Naive thymus-derived CD8-positive, alpha-beta T cell (primary cell): ENCODE measurements at regions not wholly inside any gene's neighbourhood (a gene's known extent, or its start where the extent isn't known, plus 50 kb on each side); places are given as distances from the start of the nearest gene placed in this dataset.
"Not testable (repeated sequence)": the region's sequence is repeated elsewhere in the genome, so short reads cannot be mapped to it uniquely, and the experiment has no call there.

ENCODE experiments used
- ATAC-seq, 2 donors: fragments of 150-1000 bp; cut with Tn5 transposase in 1 of 2; sonication (Bioruptor Pico), chemical (Tn5 transposase) in 1 of 2; 1 replicate in 1 of 2; 2 replicates in 1 of 2; pipeline ENCODE4 v1.10.0; 2021; ENCODE audit warnings: mild to moderate bottlenecking in 2 of 2, moderate library complexity in 2 of 2
- POLR2A ChIA-PET: fragments of 350-600 bp; sonication (Branson Sonifier 250); formaldehyde crosslinking; loops from one replicate; lab custom pipeline; 2021; ENCODE audit warnings: antibody characterized with exemption; lab: Charles Lee
- DNase-seq, 10 donors: peaks; one replicate each; pipeline versions ENCODE4 v3.0.0 to v3.0.0-alpha.2; 2020 to 2022
- H3K27ac Mint-ChIP-seq, 10 donors: one replicate each; pipeline ENCODE4 v1.8.0; 2020 to 2022; ENCODE audit warnings: mild to moderate bottlenecking in 10 of 10, mixed read lengths in 10 of 10, moderate library complexity in 4 of 10, inconsistent platforms in 1 of 10
- H3K27me3 Mint-ChIP-seq, 5 donors: one replicate each; pipeline ENCODE4 v1.8.0; 2021 to 2022; ENCODE audit warnings: mixed read lengths in 5 of 5
- H3K36me3 Mint-ChIP-seq, 3 donors: one replicate each; pipeline ENCODE4 v1.8.0; 2020 to 2022; ENCODE audit warnings: mixed read lengths in 3 of 3, mild to moderate bottlenecking in 2 of 3, inconsistent platforms in 1 of 3
- H3K4me1 Mint-ChIP-seq, 4 donors: one replicate each; pipeline ENCODE4 v1.8.0; 2021 to 2022; ENCODE audit warnings: mixed read lengths in 4 of 4
- H3K4me3 Mint-ChIP-seq, 10 donors: one replicate each; pipeline ENCODE4 v1.8.0; 2020 to 2022; ENCODE audit warnings: mild to moderate bottlenecking in 10 of 10, mixed read lengths in 10 of 10, moderate library complexity in 6 of 10, inconsistent platforms in 1 of 10
- H3K9me3 Mint-ChIP-seq, 9 donors: one replicate each; pipeline ENCODE4 v1.8.0; 2020 to 2022; ENCODE audit warnings: mixed read lengths in 9 of 9, mild to moderate bottlenecking in 3 of 9, inconsistent platforms in 1 of 9, moderate library complexity in 1 of 9

- DNase-seq (no peak), ATAC-seq (no peak)
- Mint-ChIP-seq H3K4me1 (no peaks in the 10 kb centered on the region), H3K36me3 (no peaks in the 10 kb centered on the region), H3K27ac (no peak overlapping the region), H3K4me3 (no peak overlapping the region), H3K9me3 (peaks cover 0 to 14% (median 0%) of the 10 kb centered on the region in 9 donors), H3K27me3 (peaks cover 0 to 13% (median 0%) of the 10 kb centered on the region in 5 donors)
- POLR2A ChIA-PET, result no interaction called here
Observed at GRCh38 chr11:96579656-96580055, 189.8 kb downstream of the JRKL start.

- no peaks in the 10 kb centered on the region for H3K36me3 Mint-ChIP-seq
- ATAC-seq (no peak), DNase-seq (no peak)
- H3K27me3 Mint-ChIP-seq, result peaks cover 0 to 13% (median 0%) of the 10 kb centered on the region in 5 donors
- no peaks in the 10 kb centered on the region for H3K4me1 Mint-ChIP-seq
- peaks cover 0 to 16% (median 0%) of the 10 kb centered on the region in 9 donors for H3K9me3 Mint-ChIP-seq
- no peak overlapping the region for H3K27ac Mint-ChIP-seq
- POLR2A ChIA-PET, result no interaction called here
- no peak overlapping the region for H3K4me3 Mint-ChIP-seq
Observed at GRCh38 chr11:96580476-96581040, 190.7 kb downstream of the JRKL start.

- not testable (repeated sequence) for H3K27ac Mint-ChIP-seq
- peaks cover 0 to 28% (median 0%) of the 10 kb centered on the region in 9 donors for H3K9me3 Mint-ChIP-seq
Observed at GRCh38 chr11:96585944-96586880, 196.4 kb downstream of the JRKL start.

GRCh38 chr11:96588793-96589192 is 199.0 kb downstream of the JRKL start:
- H3K4me3 Mint-ChIP-seq, DNase-seq, ATAC-seq, H3K4me1 Mint-ChIP-seq, POLR2A ChIA-PET, H3K36me3 Mint-ChIP-seq, H3K27ac Mint-ChIP-seq: not testable (repeated sequence)
- peaks cover 0 to 19% (median 1%) of the 10 kb centered on the region in 5 donors for H3K27me3 Mint-ChIP-seq
- peaks cover 0 to 23% (median 0%) of the 10 kb centered on the region in 9 donors for H3K9me3 Mint-ChIP-seq

More at GRCh38 chr11:96585944-96586880, 196.4 kb downstream of the JRKL start:
- POLR2A ChIA-PET, H3K4me1 Mint-ChIP-seq, ATAC-seq, H3K36me3 Mint-ChIP-seq, H3K4me3 Mint-ChIP-seq, DNase-seq: not testable (repeated sequence)
- H3K27me3 Mint-ChIP-seq, result peaks cover 0 to 17% (median 2%) of the 10 kb centered on the region in 5 donors

- POLR2A ChIA-PET, result no interaction called here
- no peak overlapping the region for H3K4me3 Mint-ChIP-seq
- ATAC-seq, result no peak
Observed at GRCh38 chr11:96595011-96595410, 205.2 kb downstream of the JRKL start.

GRCh38 chr11:96607864-96608558 is 218.2 kb downstream of the JRKL start:
- no peaks in the 10 kb centered on the region for H3K36me3 Mint-ChIP-seq
- H3K9me3 Mint-ChIP-seq, result peaks cover 0 to 10% (median 0%) of the 10 kb centered on the region in 9 donors
- no peak overlapping the region for H3K4me3 Mint-ChIP-seq
- ATAC-seq (no peak), DNase-seq (no peak)
- H3K27me3 Mint-ChIP-seq, result no peaks in the 10 kb centered on the region
- POLR2A ChIA-PET, result no interaction called here
- no peak overlapping the region for H3K27ac Mint-ChIP-seq
- no peaks in the 10 kb centered on the region for H3K4me1 Mint-ChIP-seq

More at GRCh38 chr11:96595011-96595410, 205.2 kb downstream of the JRKL start:
- Mint-ChIP-seq H3K36me3 (no peaks in the 10 kb centered on the region), H3K27ac (no peak overlapping the region), H3K27me3 (peaks cover 0 to 7% (median 1%) of the 10 kb centered on the region in 5 donors), H3K4me1 (no peaks in the 10 kb centered on the region), H3K9me3 (peaks cover 0 to 8% (median 0%) of the 10 kb centered on the region in 9 donors)
- DNase-seq, result no peak

- Mint-ChIP-seq H3K4me3 (no peak overlapping the region), H3K9me3 (peaks cover 0 to 10% (median 0%) of the 10 kb centered on the region in 9 donors), H3K27me3 (no peaks in the 10 kb centered on the region), H3K4me1 (no peaks in the 10 kb centered on the region), H3K27ac (no peak overlapping the region), H3K36me3 (no peaks in the 10 kb centered on the region)
- DNase-seq, result no peak
- POLR2A ChIA-PET, result no interaction called here
- no peak for ATAC-seq
Observed at GRCh38 chr11:96614101-96614500, 224.3 kb downstream of the JRKL start.

- POLR2A ChIA-PET, result no interaction called here
- no peak for DNase-seq
- H3K4me3 Mint-ChIP-seq, result no peak overlapping the region
- ATAC-seq, result no peak
- H3K36me3 Mint-ChIP-seq, result no peaks in the 10 kb centered on the region
- peaks cover 0 to 10% (median 0%) of the 10 kb centered on the region in 9 donors for H3K9me3 Mint-ChIP-seq
- no peak overlapping the region for H3K27ac Mint-ChIP-seq
- no peaks in the 10 kb centered on the region for H3K4me1 Mint-ChIP-seq
- no peaks in the 10 kb centered on the region for H3K27me3 Mint-ChIP-seq
Observed at GRCh38 chr11:96614846-96615245, 225.0 kb downstream of the JRKL start.

- peaks cover 0 to 4% (median 2%) of the 10 kb centered on the region in 9 donors for H3K9me3 Mint-ChIP-seq
- POLR2A ChIA-PET, result no interaction called here
- no peak overlapping the region for H3K4me3 Mint-ChIP-seq
- DNase-seq (no peak), ATAC-seq (no peak)
- no peaks in the 10 kb centered on the region for H3K27me3 Mint-ChIP-seq
- H3K36me3 Mint-ChIP-seq, result no peaks in the 10 kb centered on the region
- no peaks in the 10 kb centered on the region for H3K4me1 Mint-ChIP-seq
- H3K27ac Mint-ChIP-seq, result no peak overlapping the region
Observed at GRCh38 chr11:96620464-96621044, 230.7 kb downstream of the JRKL start.

- Mint-ChIP-seq H3K4me3 (no peak overlapping the region), H3K4me1 (no peaks in the 10 kb centered on the region), H3K27ac (no peak overlapping the region), H3K27me3 (no peaks in the 10 kb centered on the region), H3K9me3 (peaks cover 0 to 10% (median 3%) of the 10 kb centered on the region in 9 donors), H3K36me3 (no peaks in the 10 kb centered on the region)
- POLR2A ChIA-PET, result no interaction called here
- DNase-seq (no peak), ATAC-seq (no peak)
Observed at GRCh38 chr11:96621161-96621560, 231.3 kb downstream of the JRKL start.

GRCh38 chr11:96622026-96622634 is 232.3 kb downstream of the JRKL start:
- Mint-ChIP-seq H3K27me3 (peaks cover 0 to 2% (median 0%) of the 10 kb centered on the region in 5 donors), H3K36me3 (no peaks in the 10 kb centered on the region), H3K4me1 (no peaks in the 10 kb centered on the region), H3K4me3 (no peak overlapping the region), H3K9me3 (peaks cover 0 to 19% (median 7%) of the 10 kb centered on the region in 9 donors), H3K27ac (no peak overlapping the region)
- ATAC-seq, result no peak
- POLR2A ChIA-PET, result no interaction called here
- no peak for DNase-seq

- POLR2A ChIA-PET, result no interaction called here
- no peaks in the 10 kb centered on the region for H3K4me1 Mint-ChIP-seq
Observed at GRCh38 chr11:96624126-96624525, 234.3 kb downstream of the JRKL start.

More at GRCh38 chr11:96624126-96624525, 234.3 kb downstream of the JRKL start:
- Mint-ChIP-seq H3K27me3 (peaks cover 0 to 2% (median 0%) of the 10 kb centered on the region in 5 donors), H3K27ac (no peak overlapping the region), H3K4me3 (no peak overlapping the region), H3K36me3 (no peaks in the 10 kb centered on the region), H3K9me3 (peaks cover 0 to 20% (median 11%) of the 10 kb centered on the region in 9 donors)
- DNase-seq (no peak), ATAC-seq (no peak)
